ENCODE measurements at regions not wholly inside any gene's neighbourhood (a gene's known extent, or its start where the extent isn't known, plus 50 kb on each side); places are given as distances from the start of the nearest gene placed in this dataset.

DNA sequence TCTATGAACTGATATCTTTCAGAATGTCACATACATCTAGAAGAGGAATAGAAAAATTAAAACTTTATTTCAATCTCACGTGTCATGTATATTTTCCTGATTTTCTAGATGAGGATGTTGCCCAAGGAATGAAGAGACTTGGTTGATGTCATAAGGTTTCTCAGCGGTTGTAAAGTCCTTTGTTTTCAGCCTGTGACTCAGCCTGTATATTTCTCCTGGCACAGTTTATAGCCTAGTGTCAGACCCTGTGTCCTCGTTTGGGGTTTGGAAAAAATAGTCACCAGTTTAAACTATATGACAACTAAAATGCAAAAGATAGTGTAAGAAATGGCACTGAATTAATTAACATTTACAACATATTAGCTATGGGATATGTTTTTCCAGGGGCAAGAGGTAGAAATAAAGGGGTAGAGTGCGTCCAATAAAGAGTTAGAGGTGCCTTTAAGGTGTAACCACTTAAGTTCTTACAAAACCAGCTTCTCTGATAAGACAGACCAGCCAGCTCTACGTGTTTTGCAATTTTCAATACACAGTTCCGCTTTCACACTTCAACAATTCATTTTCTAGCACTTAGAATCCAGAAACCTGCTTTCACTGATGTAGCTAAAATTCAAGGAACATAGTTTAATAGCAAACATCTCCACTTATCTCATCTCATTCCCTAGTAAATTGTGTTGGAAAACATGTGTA lies 1432.6 kb upstream of the TENM4 start:
- Histone ChIP-seq H2BK120ac (ENCODE audit: low read depth, low read length) (no peak overlapping the region), H2AK9ac (replicated peaks; ENCODE audit: low read depth, low read length, poor library complexity) (no peak overlapping the region), H3K56ac (ENCODE audit: extremely low read depth, insufficient read depth, low read length) (no peak overlapping the region), H4K5ac (ENCODE audit: low read depth, low read length) (no peak overlapping the region), H3K23ac (ENCODE audit: low read depth, low read length) (no peak overlapping the region), H4K20me1 (ENCODE audit: insufficient read depth, low read length) (no peaks in the 10 kb centered on the region), H3K27ac (ENCODE audit: insufficient read depth, low read length) (no peak overlapping the region), H2BK20ac (ENCODE audit: low read depth, low read length) (no peak overlapping the region), H3K14ac (replicated peaks; ENCODE audit: low read depth, low read length) (no peak overlapping the region), H3K9me1 (ENCODE audit: insufficient read depth, low read length) (no peaks in the 10 kb centered on the region), H3K9me3 (ENCODE audit: control insufficient read depth, insufficient read depth, low read length) (no peaks in the 10 kb centered on the region), H2BK5ac (ENCODE audit: low read depth, low read length, poor library complexity, severe bottlenecking) (no peak overlapping the region), H3K9ac (ENCODE audit: low read depth, low read length) (no peak overlapping the region), H2BK15ac (ENCODE audit: low read depth, low read length) (no peak overlapping the region), H3K4me2 (ENCODE audit: low read depth, low read length) (no peak overlapping the region), H3K18ac (ENCODE audit: low read depth, low read length) (no peak overlapping the region), H3K79me1 (ENCODE audit: low read depth in 1 of 2, low read length in 2 of 2) (no peaks in the 10 kb centered on the region), H2AFZ (replicated peaks; ENCODE audit: low read length, poor library complexity) (no peak overlapping the region), H3K4me1 (ENCODE audit: control insufficient read depth, insufficient read depth, low read length) (no peaks in the 10 kb centered on the region), H4K91ac (ENCODE audit: insufficient read depth, low read depth, low read length) (no peak overlapping the region), H2AK5ac (ENCODE audit: low read depth, low read length) (no peak overlapping the region), H3K36me3 (ENCODE audit: control insufficient read depth, insufficient read depth, low read length) (no peaks in the 10 kb centered on the region), H3K4me3 (ENCODE audit: insufficient read depth, low read depth, low read length) (no peak overlapping the region), H3K4ac (ENCODE audit: low read depth, low read length) (no peak overlapping the region), H3K27me3 (ENCODE audit: control insufficient read depth, insufficient read depth, low read length) (no peaks in the 10 kb centered on the region), H4K8ac (ENCODE audit: low read depth in 2 of 2, low read length in 2 of 2) (no peak overlapping the region)
- in situ Hi-C loops (cut with MboI; ENCODE audit: low sequenced_read_pairs) (no loop called here), intact Hi-C loops (cut with micrococcal nuclease) (no loop called here), dilution Hi-C loops (cut with HindIII; ENCODE audit: low sequenced_read_pairs, unreplicated experiment) (no loop called here)
- DNase-seq, result no peak
- TF ChIP-seq NFE2L2 (IDR thresholded peaks at IDR 0.05; ENCODE audit: low read depth, low read length) (no peak), RCOR1 (IDR thresholded peaks at IDR 0.05; ENCODE audit: insufficient replicate concordance, low read length) (no peak), FOS (IDR thresholded peaks at IDR 0.05; ENCODE audit: low read depth, low read length) (no peak), CEBPB (IDR thresholded peaks at IDR 0.05; ENCODE audit: low read depth, low read length) (no peak)
- no peak for ATAC-seq (ENCODE audit: low read depth)
- POLR2A ChIA-PET (ENCODE audit: unreplicated experiment), result no interaction called here
- no TSS peak for BruUV-seq (replicated peaks)
- 54% methylated on average over 2 of the region's 6 CpGs; no CpG with 5 or more reads in 1 of the 2 experiments for WGBS, 2 experiments (ENCODE audit: extremely low coverage in 2 of 2, insufficient read length in 1 of 2)
- CTCF ChIA-PET, result no interaction called here
